Fibroblast of skin of left biceps (primary cell): ENCODE measurements at regions not wholly inside any gene's neighbourhood (a gene's known extent, or its start where the extent isn't known, plus 50 kb on each side); places are given as distances from the start of the nearest gene placed in this dataset.

ENCODE experiments used
- DNase-seq, 2 experiments: peaks; one replicate each; pipeline ENCODE4 v3.0.0-alpha.2; 2013; ENCODE audit warnings: low read depth in 2 of 2

DNA sequence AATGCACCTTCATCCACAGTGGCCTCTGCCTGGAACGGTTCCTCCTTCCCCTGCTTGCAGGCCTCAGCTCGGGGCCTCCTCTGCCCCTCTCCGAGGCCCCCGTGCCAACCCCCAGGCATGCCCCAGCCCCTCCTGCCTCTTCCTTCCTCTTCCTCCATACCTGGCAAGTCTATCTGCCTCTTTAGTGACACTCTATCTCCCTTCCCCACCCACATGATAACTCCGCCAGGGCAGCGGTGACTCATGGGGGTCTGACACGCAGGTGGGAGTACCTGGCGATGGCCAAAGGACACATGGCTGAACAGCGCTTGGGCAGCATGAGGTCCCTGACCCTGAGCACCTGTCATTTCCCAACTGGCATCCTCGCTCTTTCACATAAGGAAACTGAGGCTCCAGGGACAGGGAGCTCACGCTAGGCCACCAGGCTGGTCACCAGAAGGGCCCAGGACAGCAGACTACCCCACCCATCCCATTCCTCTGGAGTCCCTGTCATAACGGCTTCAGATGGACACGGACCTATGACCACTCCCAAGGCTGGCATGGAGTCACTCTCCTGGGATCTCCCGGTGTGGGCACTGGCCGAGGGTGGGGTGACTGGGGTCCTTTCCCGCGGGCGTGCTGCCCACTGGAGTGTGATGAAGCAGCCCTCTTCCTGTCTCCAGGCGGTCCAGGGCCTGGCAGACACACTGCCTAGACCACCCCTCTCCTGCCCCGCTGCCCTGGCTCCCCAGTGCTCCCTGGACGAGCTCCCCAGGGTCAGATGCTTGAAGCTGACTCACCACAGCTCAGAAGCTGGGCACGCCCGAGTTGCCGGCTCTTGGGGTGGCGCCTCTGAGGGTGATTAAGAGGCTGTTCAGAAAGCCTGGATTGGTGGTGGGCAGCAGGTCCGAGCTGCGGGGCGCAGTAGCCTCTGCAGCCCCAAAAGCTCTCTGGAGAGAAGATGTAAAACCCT is 100.6 kb downstream of the ENGASE start:
- DNase-seq, result no peak

GRCh38 chr17:79174193-79174765 is 99.7 kb downstream of the ENGASE start:
- DNase-seq, result no peak

GRCh38 chr17:79171188-79171587 is 96.6 kb downstream of the ENGASE start:
- no peak for DNase-seq

DNA sequence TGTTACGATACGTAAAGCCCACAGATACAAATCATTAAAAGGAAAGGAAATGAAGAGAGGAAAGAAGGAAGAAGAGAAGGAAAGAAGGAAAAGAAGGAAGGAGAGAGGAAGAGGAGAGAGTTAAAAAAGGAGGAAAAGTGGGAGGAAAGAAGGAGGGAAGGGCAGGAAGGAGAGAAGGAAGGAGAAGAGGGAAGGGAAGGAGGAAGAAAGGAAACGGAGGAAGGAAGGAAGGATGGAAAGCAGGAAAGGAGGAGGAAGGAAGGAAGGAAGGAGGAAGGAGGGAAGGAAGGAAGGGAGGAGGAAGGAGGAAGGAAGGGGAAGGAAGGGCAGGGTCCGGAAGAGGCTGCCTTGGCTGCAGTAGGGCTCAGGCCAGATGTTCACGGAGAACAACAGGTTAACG is 95.2 kb downstream of the ENGASE start:
- no peak for DNase-seq

- DNase-seq, result no peak
Measured at GRCh38 chr17:79169366-79169765, 94.7 kb downstream of the ENGASE start.

DNA sequence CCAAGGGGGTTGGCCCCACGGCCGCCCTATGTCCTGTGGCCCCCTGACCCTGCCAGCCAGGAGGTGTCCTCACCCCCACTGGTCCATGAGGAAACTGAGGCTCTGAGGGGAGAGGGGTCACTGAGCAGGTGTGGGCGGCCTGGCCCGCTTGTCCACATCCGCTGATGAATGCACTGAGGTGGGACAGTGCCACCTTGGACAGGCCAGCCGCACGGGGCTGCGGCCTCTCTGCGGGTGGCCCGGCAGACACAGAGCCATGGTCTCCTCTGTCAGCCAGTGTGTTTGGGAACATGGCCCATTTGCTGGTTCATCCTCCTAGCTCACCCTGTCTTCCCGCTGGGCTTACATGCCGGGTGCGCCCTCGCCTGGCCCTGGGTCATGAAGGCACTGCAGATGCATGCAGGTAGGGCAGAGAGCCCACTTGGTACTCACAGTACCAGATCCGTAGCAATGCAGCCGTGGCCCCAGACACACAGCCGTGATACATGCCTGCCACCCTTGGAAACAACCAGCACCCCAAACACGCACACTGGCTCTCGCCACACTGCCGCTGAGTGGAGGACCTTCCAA is 93.9 kb downstream of the ENGASE start:
- DNase-seq, result no peak

- DNase-seq, result no peak
Measured at GRCh38 chr17:79167486-79167885, 92.9 kb downstream of the ENGASE start.

- no peak for DNase-seq
Measured at GRCh38 chr17:79165756-79166473, 91.3 kb downstream of the ENGASE start.

- DNase-seq, result no peak
Measured at GRCh38 chr17:79164913-79165695, 90.5 kb downstream of the ENGASE start.

DNA sequence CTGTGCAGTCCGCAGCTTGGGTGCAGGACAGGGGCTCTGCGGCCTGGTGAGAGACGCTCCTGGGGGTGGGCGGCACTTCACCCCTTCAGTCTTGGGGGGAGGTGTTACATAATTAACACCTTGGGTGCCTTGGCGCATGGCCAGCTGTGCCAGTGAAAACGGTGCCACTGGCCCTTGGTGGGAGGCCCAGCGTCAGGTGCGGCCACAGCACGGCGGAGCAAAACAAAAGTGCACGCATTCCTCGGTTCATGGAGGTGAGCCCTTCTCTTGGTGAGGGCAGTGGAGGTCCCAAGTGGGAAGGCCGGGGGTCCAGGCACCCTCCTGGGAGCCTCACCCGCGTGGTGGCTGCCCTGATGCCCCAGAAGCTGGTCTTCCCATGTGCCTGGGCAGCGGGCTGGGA is 89.8 kb downstream of the ENGASE start:
- DNase-seq, result no peak

DNA sequence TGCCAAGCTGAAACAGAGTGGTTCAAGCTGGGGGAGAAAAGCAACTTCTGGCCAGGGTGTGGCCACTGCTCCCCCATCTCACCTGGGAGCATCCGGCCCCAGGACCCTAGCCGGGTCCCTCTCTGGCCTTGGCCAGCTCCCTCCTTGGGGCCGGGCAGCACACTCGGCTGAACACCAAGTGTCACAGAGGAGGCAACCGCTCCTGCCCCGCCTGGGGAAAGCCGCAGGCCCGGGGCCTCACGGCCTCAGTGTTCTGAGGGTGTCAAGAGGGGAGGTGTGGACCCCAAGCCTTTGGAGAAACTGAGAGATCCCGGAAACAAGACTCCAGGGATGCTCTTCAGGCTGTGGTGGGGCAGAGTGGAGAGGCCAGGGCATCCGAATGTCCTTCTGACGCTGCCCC is 88.4 kb downstream of the ENGASE start:
- no peak for DNase-seq

DNA sequence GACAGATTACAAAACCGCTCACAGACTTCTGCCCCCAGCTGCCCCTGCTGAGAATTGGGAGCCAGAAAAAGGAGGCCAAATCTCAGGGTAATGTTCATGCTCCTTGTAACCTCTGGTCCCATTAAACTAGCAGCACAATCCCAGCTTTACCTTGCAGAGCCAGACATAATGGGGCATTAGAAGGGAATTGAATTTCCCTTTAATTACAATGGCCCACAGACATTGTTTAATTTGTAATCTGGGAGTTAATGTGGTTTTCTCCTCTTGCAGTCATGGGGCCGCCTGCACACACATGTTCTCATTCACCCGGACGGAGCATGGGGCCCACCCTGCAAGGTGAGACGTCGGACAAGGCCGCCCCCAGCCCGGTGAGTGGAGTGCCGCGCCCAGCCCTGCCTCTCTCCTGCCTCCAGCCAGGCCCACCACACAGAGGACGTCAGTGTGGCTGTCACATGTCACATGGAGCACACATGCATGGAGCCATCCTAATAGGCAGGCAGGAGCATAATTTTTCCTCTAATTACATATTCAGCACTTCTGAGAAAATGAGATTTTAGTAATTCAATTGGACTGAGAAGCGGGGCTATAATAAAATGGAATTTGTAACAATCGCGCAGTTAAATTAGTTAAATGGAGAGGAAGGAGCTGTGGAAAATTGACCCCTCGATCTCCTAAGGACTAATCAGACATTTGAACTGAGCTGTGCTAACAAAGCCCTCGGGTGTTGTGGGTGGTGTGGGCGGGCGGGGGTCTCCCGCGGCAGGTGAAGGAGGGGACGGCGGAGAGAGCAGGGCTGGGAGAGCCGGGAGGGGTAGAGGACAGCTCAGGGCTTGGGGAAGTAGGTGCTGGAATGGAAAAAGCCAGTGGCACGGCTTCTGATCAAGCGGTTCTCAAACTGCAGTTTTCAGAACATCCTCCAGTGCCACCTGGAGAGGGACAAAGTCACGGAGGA is 87.7 kb downstream of the ENGASE start:
- no peak for DNase-seq

GRCh38 chr17:79160980-79161636 is 86.5 kb downstream of the ENGASE start:
- DNase-seq, result no peak

DNA sequence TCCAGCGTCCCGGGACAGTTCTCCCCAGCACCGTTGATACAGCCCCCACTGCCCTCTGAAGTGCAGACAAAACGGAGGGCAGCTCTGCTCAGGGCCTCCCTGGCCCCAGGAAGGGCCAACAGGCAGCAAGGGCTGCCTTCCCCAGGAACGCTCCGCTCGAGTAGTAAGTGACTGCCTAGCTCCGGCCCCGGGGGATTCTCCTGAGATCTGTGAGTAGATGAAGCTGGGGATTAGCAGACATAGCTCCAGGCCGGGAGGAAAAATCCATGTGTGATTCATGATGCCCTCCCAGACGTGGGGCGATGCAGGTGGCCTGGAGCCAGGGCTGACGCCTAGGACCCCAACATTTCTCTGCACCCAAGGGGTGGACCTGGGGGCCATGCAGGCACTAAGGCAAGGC is 85.3 kb downstream of the ENGASE start:
- DNase-seq, result no peak

DNA sequence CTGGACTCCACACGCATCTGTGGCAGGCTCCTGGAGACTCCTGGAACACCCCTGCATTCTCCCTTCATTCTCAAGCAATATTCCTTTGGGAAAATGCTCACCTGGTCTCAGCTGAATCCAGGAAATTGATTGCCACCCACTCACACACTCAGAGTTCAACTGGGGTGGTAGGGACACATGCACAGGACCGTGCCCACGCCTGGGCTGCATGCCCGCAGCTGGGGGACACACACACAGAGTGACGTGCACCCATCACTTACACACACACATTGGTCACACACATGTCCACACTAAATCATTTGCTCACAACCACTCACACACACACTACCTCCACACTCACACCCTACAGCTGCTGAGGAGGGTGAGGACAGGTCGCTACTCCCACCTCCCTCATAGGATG is 84.8 kb downstream of the ENGASE start:
- DNase-seq, result no peak

DNA sequence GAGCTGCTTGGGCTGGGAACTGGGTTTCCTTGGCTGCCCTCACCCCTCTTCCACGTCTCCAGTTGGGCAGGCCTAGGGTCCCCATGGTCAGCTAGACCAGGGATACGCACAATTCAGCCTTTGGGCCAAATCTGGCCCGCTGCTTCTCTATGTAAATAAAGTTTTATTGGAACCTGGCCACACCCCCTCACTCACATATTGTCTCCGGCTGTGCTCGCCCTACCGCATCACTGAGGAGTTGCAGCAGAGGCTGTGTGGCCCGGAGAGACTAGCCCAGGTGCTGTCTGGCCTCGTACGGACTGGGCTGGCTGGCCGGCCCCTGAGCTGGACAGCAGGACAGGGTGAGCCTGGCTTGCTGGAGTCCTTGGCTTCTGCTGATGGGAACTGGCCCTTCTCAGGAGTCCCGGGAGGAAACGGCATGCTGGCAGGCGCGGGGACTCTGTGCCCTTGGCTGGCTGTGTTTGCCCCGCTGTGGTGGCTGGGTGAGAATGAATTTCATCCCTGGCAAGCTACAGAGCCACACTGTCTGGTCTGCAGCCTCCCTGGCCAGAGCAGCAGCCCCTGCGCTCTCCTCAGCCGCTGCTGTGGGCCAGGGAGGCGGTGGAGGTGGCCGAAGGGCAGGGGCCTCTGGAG is 82.0 kb downstream of the ENGASE start:
- DNase-seq, result no peak

- DNase-seq, result no peak
Measured at GRCh38 chr17:79155701-79156100, 81.1 kb downstream of the ENGASE start.

- DNase-seq, result no peak
Measured at GRCh38 chr17:79154951-79155585, 80.4 kb downstream of the ENGASE start.

DNA sequence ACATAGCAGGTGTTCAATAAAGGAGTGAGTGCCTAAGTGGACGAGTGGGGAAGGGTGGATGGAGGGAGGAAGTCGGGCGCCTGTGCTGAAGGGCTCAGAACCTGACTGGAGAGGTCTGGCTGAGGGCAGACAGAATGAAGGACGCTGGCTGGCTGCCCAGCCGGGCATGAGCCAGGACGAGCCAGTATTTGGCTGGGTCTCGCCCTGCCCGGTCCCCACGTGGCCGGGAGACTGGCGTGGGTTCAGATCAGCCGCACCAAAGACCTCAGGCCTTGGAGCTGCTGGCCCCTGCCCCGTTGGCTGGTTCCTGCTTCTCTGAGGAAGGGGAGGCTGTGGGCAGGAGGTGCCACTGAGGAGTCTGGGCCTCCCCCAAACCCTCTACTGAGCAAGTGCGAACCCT is 79.8 kb downstream of the ENGASE start:
- no peak for DNase-seq
